A673 (cell line): ENCODE measurements at regions not wholly inside any gene's neighbourhood (a gene's known extent, or its start where the extent isn't known, plus 50 kb on each side); places are given as distances from the start of the nearest gene placed in this dataset.

Experiments used
- BruUV-seq: library from RNA; stranded (reverse); fragments of 400-500 nt; replicated peaks from 2 replicates; lab custom pipeline; 2021; lab: Mats Ljungman, UMichigan
- CTCF ChIA-PET: fragments of 300-600 bp; sonication (Branson Sonifier 250); formaldehyde crosslinking; loops from one replicate; lab custom pipeline; 2022; ENCODE audit warnings: antibody characterized with exemption; lab: Charles Lee
- POLR2A ChIA-PET: fragments of 300-600 bp; sonication (Branson Sonifier 250); formaldehyde crosslinking; loops from one replicate; lab custom pipeline; 2022; ENCODE audit warnings: antibody characterized with exemption; ENCODE audit not compliant: low non-redundant PET; lab: Charles Lee
- DNase-seq: peaks from one replicate; pipeline ENCODE4 v3.0.0-alpha.2; 2015; ENCODE audit warnings: low spot score
- H3K27ac ChIP-seq: fragments of 200-600 bp; sonication (generic); 2 replicates; pipeline ENCODE4 v1.5.1; 2016; ENCODE audit warnings: mixed run types, low read depth, mild to moderate bottlenecking, mixed read lengths, antibody characterized with exemption, low read length; ENCODE audit not compliant: poor library complexity, severe bottlenecking
- H3K27me3 ChIP-seq: fragments of 200-600 bp; sonication (generic); replicated peaks from 2 replicates; pipeline ENCODE4 v1.6.1; 2017; ENCODE audit warnings: mixed run types, low read depth, mild to moderate bottlenecking, mixed read lengths, antibody characterized with exemption, low read length; ENCODE audit not compliant: insufficient read depth, poor library complexity
- H3K36me3 ChIP-seq: fragments of 200-600 bp; sonication (generic); 2 replicates; pipeline ENCODE4 v1.6.1; 2016; ENCODE audit warnings: mixed run types, mild to moderate bottlenecking, mixed read lengths, antibody characterized with exemption, low read length; ENCODE audit not compliant: insufficient read depth, poor library complexity, severe bottlenecking
- H3K4me1 ChIP-seq: fragments of 200-600 bp; sonication (generic); 2 replicates; pipeline ENCODE4 v1.6.1; 2017; ENCODE audit warnings: mixed run types, mild to moderate bottlenecking, mixed read lengths, antibody characterized with exemption, low read length; ENCODE audit not compliant: insufficient read depth, poor library complexity, severe bottlenecking
- H3K4me3 ChIP-seq: fragments of 200-600 bp; sonication (generic); 2 replicates; pipeline ENCODE4 v1.5.1; 2016; ENCODE audit warnings: low read depth, mixed run types, mild to moderate bottlenecking, mixed read lengths, low read length; ENCODE audit not compliant: poor library complexity, severe bottlenecking
- H3K9me3 ChIP-seq: fragments of 200-600 bp; sonication (generic); 2 replicates; pipeline ENCODE4 v1.6.1; 2016; ENCODE audit warnings: mixed run types, low read depth, mild to moderate bottlenecking, mixed read lengths, antibody characterized with exemption, low read length; ENCODE audit not compliant: poor library complexity, severe bottlenecking
- EZH2 ChIP-seq: fragments of 200-600 bp; sonication (generic); IDR thresholded peaks from 2 replicates; pipeline ENCODE4 v1.6.1; 2017; ENCODE audit warnings: borderline replicate concordance, low read depth, mild to moderate bottlenecking, mixed read lengths, antibody characterized with exemption, low read length; ENCODE audit not compliant: poor library complexity, severe bottlenecking
- intact Hi-C: fragments of 100-400 bp; cut with micrococcal nuclease; formaldehyde crosslinking; loops from one replicate; pipeline ENCODE4 v1.10.0; 2022; ENCODE audit not compliant: unreplicated experiment
- TF ChIP-seq, protein P1 (sequence below): fragments of 300-800, 200-600 bp; sonication (generic); conservative IDR thresholded peaks from 2 replicates; pipeline ENCODE4 v1.5.1; 2017; ENCODE audit warnings: low read depth, mild to moderate bottlenecking, antibody characterized with exemption, low read length, moderate library complexity, mixed read lengths

DNA sequence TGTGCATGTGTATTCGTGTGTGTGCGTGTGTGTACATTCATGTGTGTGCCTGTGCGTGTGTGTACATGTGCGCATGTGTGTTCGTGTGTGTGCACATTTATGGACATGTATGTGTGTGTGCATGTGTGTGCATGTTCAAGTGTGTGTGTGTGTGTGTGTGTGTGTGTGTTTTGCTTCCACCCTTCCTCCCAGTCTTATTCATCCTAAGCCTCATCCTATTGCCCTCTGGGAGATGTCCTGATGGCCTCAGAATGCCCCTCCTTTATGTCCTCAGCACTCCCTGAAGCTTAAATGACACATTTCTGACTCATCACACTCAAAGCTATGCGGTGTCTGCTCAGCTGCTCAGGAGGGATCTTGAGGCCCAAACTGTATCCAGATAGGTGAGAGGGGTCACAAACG is 76.6 kb upstream of the CCDC167 start:
- H3K27ac ChIP-seq: no peak overlapping the region
- CTCF ChIA-PET: interaction anchor here (0.6 kb wide), 1 partner anchor 918 kb away, joined by 3 read pairs; no protein-coding TSS in a partner anchor
- POLR2A ChIA-PET: no interaction called here
- no peaks in the 10 kb centered on the region for H3K36me3 ChIP-seq
- DNase-seq: no peak
- TF ChIP-seq, protein P1, sequence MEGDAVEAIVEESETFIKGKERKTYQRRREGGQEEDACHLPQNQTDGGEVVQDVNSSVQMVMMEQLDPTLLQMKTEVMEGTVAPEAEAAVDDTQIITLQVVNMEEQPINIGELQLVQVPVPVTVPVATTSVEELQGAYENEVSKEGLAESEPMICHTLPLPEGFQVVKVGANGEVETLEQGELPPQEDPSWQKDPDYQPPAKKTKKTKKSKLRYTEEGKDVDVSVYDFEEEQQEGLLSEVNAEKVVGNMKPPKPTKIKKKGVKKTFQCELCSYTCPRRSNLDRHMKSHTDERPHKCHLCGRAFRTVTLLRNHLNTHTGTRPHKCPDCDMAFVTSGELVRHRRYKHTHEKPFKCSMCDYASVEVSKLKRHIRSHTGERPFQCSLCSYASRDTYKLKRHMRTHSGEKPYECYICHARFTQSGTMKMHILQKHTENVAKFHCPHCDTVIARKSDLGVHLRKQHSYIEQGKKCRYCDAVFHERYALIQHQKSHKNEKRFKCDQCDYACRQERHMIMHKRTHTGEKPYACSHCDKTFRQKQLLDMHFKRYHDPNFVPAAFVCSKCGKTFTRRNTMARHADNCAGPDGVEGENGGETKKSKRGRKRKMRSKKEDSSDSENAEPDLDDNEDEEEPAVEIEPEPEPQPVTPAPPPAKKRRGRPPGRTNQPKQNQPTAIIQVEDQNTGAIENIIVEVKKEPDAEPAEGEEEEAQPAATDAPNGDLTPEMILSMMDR: no peak
- no peak for TF ChIP-seq EZH2
- H3K4me3 ChIP-seq: no peak overlapping the region
- intact Hi-C loops: no loop called here
- H3K27me3 ChIP-seq: no peaks in the 10 kb centered on the region
- no TSS peak for BruUV-seq
- no peaks in the 10 kb centered on the region for H3K9me3 ChIP-seq
- H3K4me1 ChIP-seq: no peaks in the 10 kb centered on the region

DNA sequence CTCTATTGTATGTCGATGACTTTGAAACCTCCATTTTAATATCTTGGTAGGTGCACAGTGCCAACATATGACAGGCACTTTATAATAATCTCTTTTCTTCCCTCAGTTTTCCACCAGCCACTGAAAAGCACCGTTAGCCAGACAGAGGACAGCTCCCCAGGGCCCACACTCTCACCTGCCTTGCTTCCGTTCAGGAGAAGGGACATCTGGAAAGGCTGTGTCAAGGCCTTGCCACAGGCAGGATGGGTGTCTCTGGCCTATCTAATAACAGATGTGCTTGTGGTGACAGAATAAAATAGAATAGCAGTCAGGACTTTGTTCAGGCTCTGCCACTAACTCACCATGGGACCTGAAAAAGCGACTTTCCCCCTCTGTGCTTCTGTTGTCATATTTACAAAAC is 75.5 kb upstream of the CCDC167 start:
- CTCF ChIA-PET: no interaction called here
- H3K27ac ChIP-seq: no peak overlapping the region
- TF ChIP-seq EZH2: no peak
- TF ChIP-seq, protein P1: no peak

DNA sequence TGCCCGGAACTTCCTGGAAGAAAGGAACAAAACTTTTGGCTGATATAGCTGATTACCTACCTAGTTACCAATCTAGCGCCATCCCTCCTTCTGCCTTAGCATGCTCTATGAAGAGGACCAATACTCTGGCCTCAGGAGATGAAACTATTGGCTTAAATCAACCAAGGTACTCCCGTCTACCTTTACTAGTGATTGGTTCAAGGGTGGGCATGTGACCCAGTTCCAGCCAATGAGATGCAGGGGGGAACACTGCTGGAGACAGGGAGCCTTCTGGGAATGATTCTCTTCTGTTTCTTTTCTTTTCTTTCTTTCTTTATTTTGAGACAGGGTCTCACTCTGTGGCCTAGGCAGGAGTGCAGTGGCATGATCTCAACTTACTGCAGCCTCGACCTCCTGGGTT is 72.6 kb upstream of the CCDC167 start:
- CTCF ChIA-PET: no interaction called here
- no peaks in the 10 kb centered on the region for H3K4me1 ChIP-seq
- H3K27ac ChIP-seq: no peak overlapping the region
- no peak for TF ChIP-seq EZH2
- TF ChIP-seq, protein P1: no peak
- H3K36me3 ChIP-seq: no peaks in the 10 kb centered on the region
- H3K4me3 ChIP-seq: no peak overlapping the region
- H3K27me3 ChIP-seq: no peaks in the 10 kb centered on the region
- DNase-seq: no peak
- intact Hi-C loops: no loop called here
- no peaks in the 10 kb centered on the region for H3K9me3 ChIP-seq
- POLR2A ChIA-PET: no interaction called here
- no TSS peak for BruUV-seq

More for the DNA sequence above, 75.5 kb upstream of the CCDC167 start:
- Histone ChIP-seq H3K36me3 (no peaks in the 10 kb centered on the region), H3K9me3 (no peaks in the 10 kb centered on the region), H3K4me3 (no peak overlapping the region), H3K27me3 (no peaks in the 10 kb centered on the region), H3K4me1 (no peaks in the 10 kb centered on the region)
- no peak for DNase-seq
- intact Hi-C loops: no loop called here
- POLR2A ChIA-PET: no interaction called here
- BruUV-seq: no TSS peak
